C4-2B (cell line): ENCODE measurements at regions not wholly inside any gene's neighbourhood (a gene's known extent, or its start where the extent isn't known, plus 50 kb on each side); places are given as distances from the start of the nearest gene placed in this dataset.

Source experiments
- H3K27ac ChIP-seq: fragments of 450-650 bp; 2 replicates; pipeline ENCODE4 v1.5.1; 2017
- ZFX ChIP-seq: fragments of 450-650 bp; IDR thresholded peaks from 2 replicates; pipeline ENCODE4 v1.6.1; 2017
- TF ChIP-seq, protein P1 (sequence below): fragments of 450-650 bp; conservative IDR thresholded peaks from 2 replicates; pipeline ENCODE4 v1.5.1; 2017; ENCODE audit warnings: mild to moderate bottlenecking

DNA sequence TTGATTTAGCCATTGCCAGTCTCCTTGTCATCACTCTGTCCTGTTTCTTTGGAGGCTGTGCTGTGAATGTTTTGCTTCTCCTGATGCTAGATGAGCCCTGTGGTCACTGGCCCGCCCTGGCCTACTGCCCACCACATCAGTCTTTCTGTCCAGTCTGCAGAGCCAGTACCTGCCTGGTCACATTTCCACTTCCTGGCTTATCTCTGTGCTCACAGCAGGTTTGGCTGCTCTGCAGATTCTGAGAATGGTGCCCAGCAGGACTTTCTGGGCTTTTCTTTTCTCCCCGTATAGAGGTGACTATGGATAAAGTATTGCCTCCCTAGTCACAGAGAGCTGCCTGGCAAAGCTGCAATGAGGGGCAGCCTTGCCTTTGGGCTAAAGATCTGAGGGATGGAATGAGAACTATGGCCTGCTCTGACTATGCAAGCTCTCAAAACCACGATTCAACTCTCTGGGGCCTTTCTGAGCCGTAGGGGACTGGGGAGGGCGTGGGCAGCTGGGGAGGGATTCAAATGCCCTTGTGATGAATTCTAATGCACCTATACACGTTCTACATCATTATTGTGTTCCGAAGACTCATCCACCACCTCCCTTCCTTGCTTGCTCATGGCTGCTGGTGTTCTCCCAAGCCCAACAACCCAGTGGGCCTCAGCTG is 410.4 kb upstream of the NPVF start:
- H3K27ac ChIP-seq: no peak overlapping the region
- TF ChIP-seq ZFX: no peak
- TF ChIP-seq, protein P1, sequence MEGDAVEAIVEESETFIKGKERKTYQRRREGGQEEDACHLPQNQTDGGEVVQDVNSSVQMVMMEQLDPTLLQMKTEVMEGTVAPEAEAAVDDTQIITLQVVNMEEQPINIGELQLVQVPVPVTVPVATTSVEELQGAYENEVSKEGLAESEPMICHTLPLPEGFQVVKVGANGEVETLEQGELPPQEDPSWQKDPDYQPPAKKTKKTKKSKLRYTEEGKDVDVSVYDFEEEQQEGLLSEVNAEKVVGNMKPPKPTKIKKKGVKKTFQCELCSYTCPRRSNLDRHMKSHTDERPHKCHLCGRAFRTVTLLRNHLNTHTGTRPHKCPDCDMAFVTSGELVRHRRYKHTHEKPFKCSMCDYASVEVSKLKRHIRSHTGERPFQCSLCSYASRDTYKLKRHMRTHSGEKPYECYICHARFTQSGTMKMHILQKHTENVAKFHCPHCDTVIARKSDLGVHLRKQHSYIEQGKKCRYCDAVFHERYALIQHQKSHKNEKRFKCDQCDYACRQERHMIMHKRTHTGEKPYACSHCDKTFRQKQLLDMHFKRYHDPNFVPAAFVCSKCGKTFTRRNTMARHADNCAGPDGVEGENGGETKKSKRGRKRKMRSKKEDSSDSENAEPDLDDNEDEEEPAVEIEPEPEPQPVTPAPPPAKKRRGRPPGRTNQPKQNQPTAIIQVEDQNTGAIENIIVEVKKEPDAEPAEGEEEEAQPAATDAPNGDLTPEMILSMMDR: no peak

DNA sequence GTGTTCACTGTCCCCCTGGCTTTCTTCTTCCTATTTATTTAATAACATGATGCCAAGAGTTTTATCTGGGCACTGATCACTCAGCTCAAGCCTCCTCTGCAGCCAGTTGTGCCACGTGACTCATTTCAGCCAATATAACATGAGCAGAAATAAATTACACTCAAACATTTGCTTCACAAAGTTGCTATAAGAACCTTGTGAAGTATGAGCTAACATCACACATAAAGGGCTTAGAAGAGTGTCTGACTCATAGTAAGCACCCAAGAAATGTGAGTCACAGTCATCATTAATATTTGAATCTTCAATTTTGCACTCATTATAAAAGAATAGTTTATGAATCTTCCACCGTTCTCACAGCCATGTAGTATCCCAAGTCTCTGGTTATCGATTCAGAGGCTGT is 414.6 kb upstream of the NPVF start:
- no peak overlapping the region for H3K27ac ChIP-seq
- TF ChIP-seq, protein P1: no peak
- no peak for TF ChIP-seq ZFX

DNA sequence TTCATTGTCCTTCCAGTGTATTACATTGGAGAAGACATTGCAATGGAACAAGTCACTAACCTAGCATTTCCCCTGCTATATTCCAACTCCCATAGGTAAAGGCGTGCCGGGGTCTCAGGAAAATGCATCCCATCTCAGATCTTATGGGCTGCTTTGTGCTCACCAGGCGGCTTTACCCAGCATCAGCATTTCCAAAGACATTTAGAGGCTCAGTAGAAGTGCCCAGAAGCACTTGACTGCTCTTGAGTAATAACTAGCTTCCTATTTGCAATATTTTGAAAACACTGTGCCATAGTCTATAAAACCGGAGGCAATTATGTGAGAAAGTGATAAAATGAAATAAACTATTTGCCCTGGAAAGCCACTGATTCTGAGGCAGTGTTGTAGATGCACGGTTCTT is 415.0 kb upstream of the NPVF start:
- H3K27ac ChIP-seq: no peak overlapping the region
- no peak for TF ChIP-seq ZFX
- TF ChIP-seq, protein P1: no peak

DNA sequence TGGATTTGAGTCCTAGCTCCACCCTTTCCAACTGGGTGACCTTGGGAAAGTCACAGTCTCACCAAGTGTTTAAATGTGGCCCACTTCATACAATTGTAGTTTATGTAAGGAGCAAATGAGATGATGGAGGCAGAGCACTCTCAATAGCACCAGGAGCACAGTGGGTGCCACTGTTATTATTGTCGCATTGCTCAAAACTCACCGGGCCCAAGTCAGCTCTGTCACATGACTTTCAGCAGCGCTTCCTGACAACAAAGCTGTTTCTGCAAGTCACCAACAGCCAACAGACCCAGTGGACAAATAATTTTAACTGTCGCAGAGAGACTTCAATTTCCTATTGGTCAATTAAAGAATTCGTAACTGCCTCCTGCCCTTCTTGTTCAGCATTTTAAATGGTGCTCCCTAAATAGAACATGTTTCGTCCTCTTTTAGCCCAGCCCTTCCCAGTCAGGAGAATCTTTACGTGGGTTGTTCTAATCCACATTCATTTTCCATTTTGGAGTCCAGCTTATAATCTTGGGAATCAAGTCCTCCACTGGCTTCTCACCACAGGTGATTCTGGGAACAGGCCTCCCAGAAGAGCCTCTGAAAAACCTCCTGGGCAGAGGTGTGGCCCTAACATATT is 415.6 kb upstream of the NPVF start:
- TF ChIP-seq ZFX: no peak
- TF ChIP-seq, protein P1: no peak
- no peak overlapping the region for H3K27ac ChIP-seq

DNA sequence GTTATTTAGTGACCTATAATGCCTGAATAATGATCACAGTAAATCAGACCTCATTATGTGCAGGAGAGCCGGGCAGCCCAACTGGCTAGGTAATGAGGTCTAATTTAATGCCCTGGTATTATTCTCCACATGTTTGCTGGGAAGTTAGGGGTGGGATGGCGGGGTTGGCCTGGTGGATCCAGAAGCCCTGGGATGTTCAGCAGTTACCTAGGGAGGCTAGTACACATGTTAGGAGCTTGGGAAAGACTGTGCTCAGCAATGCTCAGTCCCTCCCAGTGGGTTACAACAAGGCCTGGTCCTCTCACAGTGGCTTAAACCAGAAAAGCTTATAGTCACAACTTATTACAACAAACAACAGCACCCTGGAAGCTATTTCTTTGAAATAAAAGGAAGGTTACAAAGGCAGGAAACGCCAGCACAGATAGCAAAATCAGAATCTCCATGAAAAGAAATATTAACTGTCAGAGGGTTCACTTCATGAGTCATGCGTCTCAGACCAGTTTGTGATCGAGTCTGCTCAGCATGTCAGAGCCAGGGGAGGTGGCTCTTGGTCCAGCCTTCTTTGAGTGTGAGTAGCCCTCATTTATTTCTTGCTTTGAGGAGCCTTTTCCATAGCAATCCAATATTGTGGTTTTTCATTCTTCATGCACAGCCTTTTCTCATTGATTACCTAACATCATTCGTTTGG is 418.6 kb upstream of the NPVF start:
- no peak overlapping the region for H3K27ac ChIP-seq
- TF ChIP-seq ZFX: no peak
- TF ChIP-seq, protein P1: no peak

DNA sequence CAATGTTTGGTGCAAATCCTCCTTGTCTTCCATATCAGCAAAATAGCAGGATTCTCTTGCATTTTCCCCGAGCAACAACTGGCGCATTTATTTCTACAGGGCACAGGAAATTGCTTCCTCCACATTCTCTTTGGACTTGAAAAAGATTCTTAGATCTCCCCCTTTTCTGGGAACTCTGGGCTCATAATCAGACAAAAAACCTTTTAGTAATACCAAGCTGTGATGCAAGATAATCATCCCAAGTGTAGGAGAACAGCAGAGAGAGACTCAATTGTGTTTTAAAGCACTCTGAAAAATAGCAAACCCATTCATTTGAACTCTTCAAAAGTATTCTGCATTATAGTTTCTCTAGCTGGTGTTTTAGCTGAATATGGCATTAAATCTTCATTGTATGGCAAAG is 419.6 kb upstream of the NPVF start:
- no peak overlapping the region for H3K27ac ChIP-seq
- TF ChIP-seq, protein P1: no peak
- TF ChIP-seq ZFX: no peak

DNA sequence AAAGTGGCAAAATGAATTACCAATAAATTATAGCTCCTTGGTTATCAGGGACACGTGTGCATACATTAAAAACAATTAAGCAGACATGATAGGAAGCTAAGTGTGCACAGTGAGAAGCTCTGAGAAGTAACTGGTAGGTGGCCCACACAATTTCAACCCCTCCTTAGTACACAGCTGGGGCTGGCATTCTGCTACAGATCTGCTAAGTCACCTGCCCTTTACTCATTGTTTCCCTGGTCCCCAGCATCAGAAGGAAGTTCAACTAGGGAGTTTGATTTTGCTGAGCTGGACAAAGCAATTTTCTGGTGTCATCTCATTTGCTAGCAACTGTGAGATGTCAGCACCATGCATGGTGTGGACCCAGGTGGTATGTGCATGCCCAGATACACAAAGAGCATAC is 424.1 kb upstream of the NPVF start:
- no peak overlapping the region; the same call in 1 of the 2 replicates for H3K27ac ChIP-seq
- no peak for TF ChIP-seq ZFX
- TF ChIP-seq, protein P1: no peak
